CMK (cell line): ENCODE measurements at regions not wholly inside any gene's neighbourhood (a gene's known extent, or its start where the extent isn't known, plus 50 kb on each side); places are given as distances from the start of the nearest gene placed in this dataset.
"Not testable (repeated sequence)": the region's sequence is repeated elsewhere in the genome, so short reads cannot be mapped to it uniquely, and the experiment has no call there.

Source experiments
- DNase-seq: peaks from one replicate; pipeline ENCODE4 v3.0.0-alpha.2; 2010; ENCODE audit warnings: low read depth

GRCh38 chr1:185435696-185436379 lies 118.8 kb upstream of the IVNS1ABP start:
- no peak for DNase-seq

- no peak for DNase-seq
These were observed 117.7 kb upstream of the IVNS1ABP start for GRCh38 chr1:185434721-185435120.

GRCh38 chr1:185433667-185434066 lies 116.6 kb upstream of the IVNS1ABP start:
- no peak for DNase-seq

- DNase-seq, result no peak
These were observed 115.9 kb upstream of the IVNS1ABP start for GRCh38 chr1:185432948-185433347.

- no peak for DNase-seq
These were observed 114.6 kb upstream of the IVNS1ABP start for GRCh38 chr1:185431612-185432011.

- DNase-seq, result not testable (repeated sequence)
These were observed 112.6 kb upstream of the IVNS1ABP start for GRCh38 chr1:185429668-185430067.

GRCh38 chr1:185427776-185428175 lies 110.7 kb upstream of the IVNS1ABP start:
- DNase-seq, result no peak

GRCh38 chr1:185427264-185427663 lies 110.2 kb upstream of the IVNS1ABP start:
- no peak for DNase-seq

GRCh38 chr1:185426848-185427247 lies 109.8 kb upstream of the IVNS1ABP start:
- DNase-seq, result no peak

- DNase-seq, result no peak
These were observed 108.1 kb upstream of the IVNS1ABP start for GRCh38 chr1:185425163-185425562.

- no peak for DNase-seq
These were observed 104.6 kb upstream of the IVNS1ABP start for GRCh38 chr1:185421485-185422107.

GRCh38 chr1:185420588-185421081 lies 103.6 kb upstream of the IVNS1ABP start:
- no peak for DNase-seq

GRCh38 chr1:185419718-185420117 lies 102.7 kb upstream of the IVNS1ABP start:
- no peak for DNase-seq

GRCh38 chr1:185418472-185418871 lies 101.4 kb upstream of the IVNS1ABP start:
- no peak for DNase-seq

GRCh38 chr1:185412385-185413087 lies 95.5 kb upstream of the IVNS1ABP start:
- no peak for DNase-seq

- no peak for DNase-seq
These were observed 92.9 kb upstream of the IVNS1ABP start for GRCh38 chr1:185409763-185410528.

- no peak for DNase-seq
These were observed 92.3 kb upstream of the IVNS1ABP start for GRCh38 chr1:185409345-185409744.

GRCh38 chr1:185408700-185409270 lies 91.7 kb upstream of the IVNS1ABP start:
- no peak for DNase-seq

- no peak for DNase-seq
These were observed 89.6 kb upstream of the IVNS1ABP start for GRCh38 chr1:185406691-185407009.

- DNase-seq, result no peak
These were observed 89.1 kb upstream of the IVNS1ABP start for GRCh38 chr1:185406006-185406690.

GRCh38 chr1:185404907-185405568 lies 88.0 kb upstream of the IVNS1ABP start:
- DNase-seq, result no peak
